ENCODE measurements at regions not wholly inside any gene's neighbourhood (a gene's known extent, or its start where the extent isn't known, plus 50 kb on each side); places are given as distances from the start of the nearest gene placed in this dataset.

DNA sequence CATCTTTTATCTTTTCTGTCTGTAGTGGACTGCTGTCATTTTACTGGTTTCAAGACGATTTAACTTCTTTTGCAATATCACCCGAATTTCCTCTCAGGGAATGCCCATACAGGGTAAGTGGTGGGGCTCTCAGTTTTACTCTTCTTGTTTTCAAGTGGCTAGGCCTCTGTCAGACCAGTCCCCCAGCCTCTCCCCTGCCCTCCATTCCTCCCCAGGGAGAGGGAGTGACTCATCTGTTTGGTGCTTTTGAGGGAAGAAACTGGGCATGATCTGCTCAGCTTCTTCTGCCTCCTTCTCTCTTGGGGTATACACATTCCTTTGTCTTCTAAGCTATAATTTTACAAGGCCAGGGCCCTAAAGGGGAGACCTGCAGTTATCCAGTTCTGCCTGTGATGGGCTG, 332.0 kb downstream of the CBLN1 start:
- Mint-ChIP-seq H3K27ac (ENCODE audit: unreplicated experiment) (no peak overlapping the region), H3K27me3 (ENCODE audit: insufficient read depth, unreplicated experiment) (no peaks in the 10 kb centered on the region)

GRCh38 chr16:48948911-48949310, 332.7 kb downstream of the CBLN1 start:
- no peaks in the 10 kb centered on the region for H3K9me3 ChIP-seq
- intact Hi-C loops (cut with micrococcal nuclease; ENCODE audit: unreplicated experiment): no loop called here
- H3K4me1 ChIP-seq: no peaks in the 10 kb centered on the region
- H3K4me3 ChIP-seq (ENCODE audit: low read depth, low read length): no peak overlapping the region
- H3K27me3 ChIP-seq (replicated peaks; ENCODE audit: control insufficient read depth, insufficient read depth, low read length): no peaks in the 10 kb centered on the region
- no peak overlapping the region for H3K27ac Mint-ChIP-seq (ENCODE audit: unreplicated experiment)
- H3K4me3 Mint-ChIP-seq (ENCODE audit: unreplicated experiment): no peak overlapping the region
- H3K36me3 Mint-ChIP-seq (ENCODE audit: insufficient read depth, unreplicated experiment): no peaks in the 10 kb centered on the region
- no peak for TF ChIP-seq CTCF (IDR thresholded peaks at IDR 0.05; ENCODE audit: insufficient read depth in 1 of 2, low read depth in 1 of 2, low read length in 1 of 2, severe bottlenecking in 1 of 2, unreplicated experiment in 1 of 2)
- ChIA-PET CTCF (no interaction called here), POLR2A (no interaction called here)
- no peaks in the 10 kb centered on the region for H3K36me3 ChIP-seq (ENCODE audit: control insufficient read depth, insufficient read depth, low read length)
- peaks cover 5% of the 10 kb centered on the region for H3K27me3 Mint-ChIP-seq (ENCODE audit: insufficient read depth, unreplicated experiment)
- BruUV-seq (replicated peaks): no TSS peak
- DNase-seq: no peak
- no peaks in the 10 kb centered on the region for H3K9me3 Mint-ChIP-seq (ENCODE audit: unreplicated experiment)
- H3K4me1 Mint-ChIP-seq (ENCODE audit: low read depth, unreplicated experiment): no peaks in the 10 kb centered on the region

More for the DNA sequence above, 332.0 kb downstream of the CBLN1 start:
- H3K9me3 ChIP-seq: no peaks in the 10 kb centered on the region
- H3K4me1 Mint-ChIP-seq (ENCODE audit: low read depth, unreplicated experiment): no peaks in the 10 kb centered on the region
- ChIA-PET CTCF (no interaction called here), POLR2A (no interaction called here)
- no peak for DNase-seq
- no peak overlapping the region for H3K4me3 ChIP-seq (ENCODE audit: low read depth, low read length)
- intact Hi-C loops (cut with micrococcal nuclease; ENCODE audit: unreplicated experiment): no loop called here
- H3K4me1 ChIP-seq: no peaks in the 10 kb centered on the region
- no peak for TF ChIP-seq CTCF (IDR thresholded peaks at IDR 0.05; ENCODE audit: insufficient read depth in 1 of 2, low read depth in 1 of 2, low read length in 1 of 2, severe bottlenecking in 1 of 2, unreplicated experiment in 1 of 2)
- BruUV-seq (replicated peaks): no TSS peak
- H3K36me3 Mint-ChIP-seq (ENCODE audit: insufficient read depth, unreplicated experiment): no peaks in the 10 kb centered on the region
- no peaks in the 10 kb centered on the region for H3K36me3 ChIP-seq (ENCODE audit: control insufficient read depth, insufficient read depth, low read length)
- no peak overlapping the region for H3K4me3 Mint-ChIP-seq (ENCODE audit: unreplicated experiment)
- no peaks in the 10 kb centered on the region for H3K27me3 ChIP-seq (replicated peaks; ENCODE audit: control insufficient read depth, insufficient read depth, low read length)
- H3K9me3 Mint-ChIP-seq (ENCODE audit: unreplicated experiment): no peaks in the 10 kb centered on the region

- Mint-ChIP-seq H3K9me3 (ENCODE audit: unreplicated experiment) (no peaks in the 10 kb centered on the region), H3K36me3 (ENCODE audit: insufficient read depth, unreplicated experiment) (no peaks in the 10 kb centered on the region), H3K4me1 (ENCODE audit: low read depth, unreplicated experiment) (no peaks in the 10 kb centered on the region), H3K27me3 (ENCODE audit: insufficient read depth, unreplicated experiment) (peaks cover 5% of the 10 kb centered on the region), H3K27ac (ENCODE audit: unreplicated experiment) (no peak overlapping the region), H3K4me3 (ENCODE audit: unreplicated experiment) (no peak overlapping the region)
- CTCF ChIA-PET: no interaction called here
- no peak for TF ChIP-seq CTCF (IDR thresholded peaks at IDR 0.05; ENCODE audit: insufficient read depth in 1 of 2, low read depth in 1 of 2, low read length in 1 of 2, severe bottlenecking in 1 of 2, unreplicated experiment in 1 of 2)
- no peaks in the 10 kb centered on the region for H3K9me3 ChIP-seq
- H3K4me3 ChIP-seq (ENCODE audit: low read depth, low read length): no peak overlapping the region
- H3K36me3 ChIP-seq (ENCODE audit: control insufficient read depth, insufficient read depth, low read length): no peaks in the 10 kb centered on the region
- DNase-seq: no peak
- intact Hi-C loops (cut with micrococcal nuclease; ENCODE audit: unreplicated experiment): no loop called here
- POLR2A ChIA-PET: no interaction called here
- no peaks in the 10 kb centered on the region for H3K4me1 ChIP-seq
- BruUV-seq (replicated peaks): no TSS peak
- H3K27me3 ChIP-seq (replicated peaks; ENCODE audit: control insufficient read depth, insufficient read depth, low read length): no peaks in the 10 kb centered on the region
These were observed 334.3 kb downstream of the CBLN1 start for GRCh38 chr16:48947371-48947713.

All from Caco-2 (cell line).